ENCODE measurements at regions not wholly inside any gene's neighbourhood (a gene's known extent, or its start where the extent isn't known, plus 50 kb on each side); places are given as distances from the start of the nearest gene placed in this dataset.

- in situ Hi-C loops (cut with HindIII; ENCODE audit: low sequenced_read_pairs), result no loop called here
- DNase-seq (ENCODE audit: low spot score), result no peak
Observed at GRCh38 chr2:4415171-4415570, 711.8 kb downstream of the DCDC2C start.

GRCh38 chr2:4415810-4416413 lies 712.5 kb downstream of the DCDC2C start:
- in situ Hi-C loops (cut with HindIII; ENCODE audit: low sequenced_read_pairs), result no loop called here

GRCh38 chr2:4416431-4416830 lies 713.1 kb downstream of the DCDC2C start:
- no peak for DNase-seq (ENCODE audit: low spot score)
- in situ Hi-C loops (cut with HindIII; ENCODE audit: low sequenced_read_pairs), result no loop called here

More at GRCh38 chr2:4415810-4416413, 712.5 kb downstream of the DCDC2C start:
- no peak for DNase-seq (ENCODE audit: low spot score)

- DNase-seq (ENCODE audit: low spot score), result no peak
- in situ Hi-C loops (cut with HindIII; ENCODE audit: low sequenced_read_pairs), result no loop called here
Observed at GRCh38 chr2:4417771-4418170, 714.4 kb downstream of the DCDC2C start.

GRCh38 chr2:4420032-4420431 lies 716.7 kb downstream of the DCDC2C start:
- in situ Hi-C loops (cut with HindIII; ENCODE audit: low sequenced_read_pairs), result no loop called here
- no peak for DNase-seq (ENCODE audit: low spot score)

- in situ Hi-C loops (cut with HindIII; ENCODE audit: low sequenced_read_pairs), result no loop called here
Observed at GRCh38 chr2:4424153-4424552, 720.8 kb downstream of the DCDC2C start.

GRCh38 chr2:4427083-4427482 lies 723.7 kb downstream of the DCDC2C start:
- in situ Hi-C loops (cut with HindIII; ENCODE audit: low sequenced_read_pairs), result no loop called here
- DNase-seq (ENCODE audit: low spot score), result no peak

More at GRCh38 chr2:4424153-4424552, 720.8 kb downstream of the DCDC2C start:
- no peak for DNase-seq (ENCODE audit: low spot score)

GRCh38 chr2:4445821-4446220 lies 742.4 kb downstream of the DCDC2C start:
- no peak for DNase-seq (ENCODE audit: low spot score)
- in situ Hi-C loops (cut with HindIII; ENCODE audit: low sequenced_read_pairs), result no loop called here

GRCh38 chr2:4454907-4455306 lies 751.5 kb downstream of the DCDC2C start:
- no peak for DNase-seq (ENCODE audit: low spot score)
- in situ Hi-C loops (cut with HindIII; ENCODE audit: low sequenced_read_pairs), result no loop called here

- DNase-seq (ENCODE audit: low spot score), result no peak
- in situ Hi-C loops (cut with HindIII; ENCODE audit: low sequenced_read_pairs), result no loop called here
Observed at GRCh38 chr2:4455486-4456155, 752.2 kb downstream of the DCDC2C start.

- in situ Hi-C loops (cut with HindIII; ENCODE audit: low sequenced_read_pairs), result no loop called here
- no peak for DNase-seq (ENCODE audit: low spot score)
Observed at GRCh38 chr2:4464634-4465266, 761.4 kb downstream of the DCDC2C start.

GRCh38 chr2:4465671-4466070 lies 762.3 kb downstream of the DCDC2C start:
- in situ Hi-C loops (cut with HindIII; ENCODE audit: low sequenced_read_pairs), result no loop called here

GRCh38 chr2:4475618-4476017 lies 772.2 kb downstream of the DCDC2C start:
- no peak for DNase-seq (ENCODE audit: low spot score)
- in situ Hi-C loops (cut with HindIII; ENCODE audit: low sequenced_read_pairs), result no loop called here

More at GRCh38 chr2:4465671-4466070, 762.3 kb downstream of the DCDC2C start:
- peak; percentile 1 for DNase-seq (ENCODE audit: low spot score)

- in situ Hi-C loops (cut with HindIII; ENCODE audit: low sequenced_read_pairs), result no loop called here
- no peak for DNase-seq (ENCODE audit: low spot score)
Observed at GRCh38 chr2:4483050-4483449, 779.7 kb downstream of the DCDC2C start.

GRCh38 chr2:4486971-4487370 lies 783.6 kb downstream of the DCDC2C start:
- in situ Hi-C loops (cut with HindIII; ENCODE audit: low sequenced_read_pairs), result no loop called here

GRCh38 chr2:4499316-4500030 lies 796.1 kb downstream of the DCDC2C start:
- DNase-seq (ENCODE audit: low spot score), result no peak
- in situ Hi-C loops (cut with HindIII; ENCODE audit: low sequenced_read_pairs), result no loop called here

More at GRCh38 chr2:4486971-4487370, 783.6 kb downstream of the DCDC2C start:
- no peak for DNase-seq (ENCODE audit: low spot score)

GRCh38 chr2:4501525-4501924 lies 798.1 kb downstream of the DCDC2C start:
- in situ Hi-C loops (cut with HindIII; ENCODE audit: low sequenced_read_pairs), result no loop called here
- DNase-seq (ENCODE audit: low spot score), result no peak

GRCh38 chr2:4502230-4502843 lies 799.0 kb downstream of the DCDC2C start:
- in situ Hi-C loops (cut with HindIII; ENCODE audit: low sequenced_read_pairs), result no loop called here
- DNase-seq (ENCODE audit: low spot score), result no peak

GRCh38 chr2:4507661-4508060 lies 804.3 kb downstream of the DCDC2C start:
- in situ Hi-C loops (cut with HindIII; ENCODE audit: low sequenced_read_pairs), result no loop called here
- no peak for DNase-seq (ENCODE audit: low spot score)

Data from G401 (cell line).